ENCODE measurements at regions not wholly inside any gene's neighbourhood (a gene's known extent, or its start where the extent isn't known, plus 50 kb on each side); places are given as distances from the start of the nearest gene placed in this dataset.

DNA sequence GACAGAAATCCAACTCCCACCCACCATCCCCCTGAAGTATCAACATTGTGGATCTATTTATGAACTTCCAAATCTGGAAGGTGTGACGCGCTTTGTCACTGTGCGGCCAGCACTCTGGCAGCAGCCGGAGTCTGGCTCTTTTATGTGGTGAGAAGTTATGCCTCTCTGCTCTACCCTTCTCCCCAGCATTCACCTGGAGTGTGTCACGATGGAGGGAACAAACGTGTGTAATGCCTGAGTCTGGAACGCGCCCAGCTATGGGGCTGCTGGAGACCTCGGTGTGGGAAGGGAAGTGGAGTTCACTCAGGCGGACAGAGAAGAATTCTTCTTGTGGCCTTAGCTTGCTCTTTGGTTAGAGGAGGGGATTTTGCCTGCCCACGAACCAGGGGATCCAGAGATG lies 222.1 kb upstream of the RPL34 start:
- no peak for TF ChIP-seq POLR2AphosphoS5 (IDR thresholded peaks at IDR 0.05)
- TF ChIP-seq POLR2A (IDR thresholded peaks at IDR 0.05): no peak
